Coronary artery (tissue), 2 donors: ENCODE measurements at regions not wholly inside any gene's neighbourhood (a gene's known extent, or its start where the extent isn't known, plus 50 kb on each side); places are given as distances from the start of the nearest gene placed in this dataset.

Source experiments
- DNase-seq: peaks from one replicate; pipeline ENCODE4 v3.0.0-alpha.2; 2017; ENCODE audit warnings: low spot score
- H3K27ac ChIP-seq, 2 donors: fragments of 200-600 bp; sonication (generic); one replicate each; pipeline ENCODE4 v1.5.1; 2016 to 2019
- H3K4me3 ChIP-seq: fragments of 200-600 bp; sonication (generic); 2 replicates; pipeline ENCODE4 v1.5.1; 2016; ENCODE audit warnings: mild to moderate bottlenecking, moderate library complexity
- TF ChIP-seq, protein P1 (sequence below): fragments of 200-600 bp; sonication (generic); IDR thresholded peaks from one replicate; pipeline ENCODE4 v1.5.1; 2019; ENCODE audit warnings: antibody characterized with exemption

DNA sequence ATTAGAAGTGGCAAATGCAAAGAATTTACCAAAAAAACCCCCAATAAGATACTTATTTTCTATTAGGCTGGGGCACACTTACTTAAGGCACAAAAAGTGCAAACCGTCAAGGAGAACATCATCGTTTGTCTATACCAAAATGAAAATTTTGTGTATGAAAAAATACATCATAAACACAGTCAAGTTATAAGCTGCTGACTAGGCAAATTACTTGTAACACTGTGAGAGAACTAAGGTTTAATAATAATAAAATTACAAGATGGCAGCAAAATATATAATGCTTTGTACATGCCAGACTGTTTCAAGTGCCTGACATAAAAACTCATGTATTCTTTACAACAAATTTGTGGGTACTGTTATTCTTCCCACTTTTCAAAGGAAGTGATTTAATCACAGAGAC, 297.2 kb upstream of the CRBN start:
- TF ChIP-seq, protein P1, sequence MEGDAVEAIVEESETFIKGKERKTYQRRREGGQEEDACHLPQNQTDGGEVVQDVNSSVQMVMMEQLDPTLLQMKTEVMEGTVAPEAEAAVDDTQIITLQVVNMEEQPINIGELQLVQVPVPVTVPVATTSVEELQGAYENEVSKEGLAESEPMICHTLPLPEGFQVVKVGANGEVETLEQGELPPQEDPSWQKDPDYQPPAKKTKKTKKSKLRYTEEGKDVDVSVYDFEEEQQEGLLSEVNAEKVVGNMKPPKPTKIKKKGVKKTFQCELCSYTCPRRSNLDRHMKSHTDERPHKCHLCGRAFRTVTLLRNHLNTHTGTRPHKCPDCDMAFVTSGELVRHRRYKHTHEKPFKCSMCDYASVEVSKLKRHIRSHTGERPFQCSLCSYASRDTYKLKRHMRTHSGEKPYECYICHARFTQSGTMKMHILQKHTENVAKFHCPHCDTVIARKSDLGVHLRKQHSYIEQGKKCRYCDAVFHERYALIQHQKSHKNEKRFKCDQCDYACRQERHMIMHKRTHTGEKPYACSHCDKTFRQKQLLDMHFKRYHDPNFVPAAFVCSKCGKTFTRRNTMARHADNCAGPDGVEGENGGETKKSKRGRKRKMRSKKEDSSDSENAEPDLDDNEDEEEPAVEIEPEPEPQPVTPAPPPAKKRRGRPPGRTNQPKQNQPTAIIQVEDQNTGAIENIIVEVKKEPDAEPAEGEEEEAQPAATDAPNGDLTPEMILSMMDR, result no peak
- H3K27ac ChIP-seq, result no peak overlapping the region
- no peak for DNase-seq
- no peak overlapping the region for H3K4me3 ChIP-seq

DNA sequence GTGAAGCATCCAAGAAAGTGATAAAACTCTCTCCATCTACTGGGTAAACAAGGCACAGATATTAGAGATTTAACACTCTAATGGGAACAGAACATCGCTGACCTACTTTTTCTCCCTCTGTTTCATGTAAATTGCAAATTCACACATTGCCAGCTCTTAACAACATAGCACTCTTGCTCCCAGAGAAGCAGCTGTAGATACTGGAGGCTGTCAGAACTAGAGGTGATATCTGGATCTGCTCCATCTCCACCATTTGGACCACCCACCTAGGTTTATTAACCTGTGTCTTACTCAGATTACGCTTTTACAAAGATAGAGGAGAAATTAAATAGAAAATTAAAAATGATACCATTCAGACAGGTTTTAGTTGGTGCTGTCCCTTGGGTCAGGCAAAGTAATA, 289.1 kb upstream of the CRBN start:
- Histone ChIP-seq H3K27ac (no peak overlapping the region), H3K4me3 (no peak overlapping the region)
- DNase-seq, result no peak
- TF ChIP-seq, protein P1, result no peak

DNA sequence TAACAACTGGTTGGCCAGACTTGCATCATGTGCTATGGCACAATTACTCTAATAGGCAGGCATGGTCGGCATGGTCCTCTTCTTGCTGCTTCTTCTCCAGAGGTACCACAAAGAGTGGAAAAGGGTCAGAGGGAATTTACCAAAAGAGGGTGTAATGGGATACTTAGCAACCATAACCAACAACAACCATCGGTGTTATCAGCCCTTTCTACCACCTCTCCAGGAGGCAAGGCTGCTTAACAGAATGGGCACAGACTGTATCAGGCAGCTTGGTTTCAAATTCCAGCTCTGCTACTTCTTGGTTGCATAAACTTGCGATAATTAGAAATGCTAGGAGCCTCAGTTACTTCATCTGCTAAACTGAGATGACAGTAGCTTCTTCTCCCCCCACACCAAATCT, 284.6 kb upstream of the CRBN start:
- DNase-seq, result no peak
- TF ChIP-seq, protein P1, result no peak
- Histone ChIP-seq H3K4me3 (no peak overlapping the region), H3K27ac (no peak overlapping the region)

DNA sequence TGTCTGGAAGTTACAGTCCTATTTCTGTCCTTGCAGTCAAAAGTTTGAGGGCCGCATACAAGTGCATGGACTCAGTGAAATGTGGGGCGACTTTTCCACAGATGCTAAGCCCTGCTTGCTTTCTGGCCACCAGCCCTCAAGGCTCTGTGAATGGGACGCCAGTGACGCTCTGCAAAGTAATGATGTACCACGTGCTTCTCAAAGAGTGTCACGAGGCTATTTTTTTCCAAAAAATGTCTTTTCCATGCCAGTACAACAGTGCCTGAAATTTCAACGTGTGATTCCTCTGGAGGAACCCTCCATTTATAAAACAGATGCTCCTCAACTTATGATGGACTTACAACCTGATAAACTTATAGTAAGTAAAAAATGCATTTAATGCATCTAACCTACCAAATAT, 281.8 kb upstream of the CRBN start:
- Histone ChIP-seq H3K4me3 (no peak overlapping the region), H3K27ac (no peak overlapping the region)
- TF ChIP-seq, protein P1, result no peak
- DNase-seq, result no peak

DNA sequence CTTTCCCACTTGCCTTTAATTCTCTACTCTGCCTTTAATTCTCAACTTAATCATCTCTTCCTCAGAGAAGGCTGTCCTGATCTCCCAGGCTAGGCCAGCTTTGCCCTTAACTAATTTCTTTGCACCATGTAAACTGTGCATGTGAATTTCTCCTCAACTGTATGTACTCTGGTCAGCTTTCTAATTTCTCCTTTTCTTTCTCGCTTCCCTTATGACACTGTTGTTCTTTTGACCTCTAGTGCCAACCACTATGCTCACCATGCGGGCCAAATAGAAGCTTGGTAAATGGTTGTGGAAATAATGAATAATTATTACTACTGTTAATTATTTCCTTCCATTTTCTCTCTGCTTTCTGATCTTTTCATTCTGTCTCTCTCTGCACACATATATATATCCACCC, 269.0 kb upstream of the CRBN start:
- Histone ChIP-seq H3K27ac (no peak overlapping the region), H3K4me3 (no peak overlapping the region)
- no peak for DNase-seq
- TF ChIP-seq, protein P1, result no peak

DNA sequence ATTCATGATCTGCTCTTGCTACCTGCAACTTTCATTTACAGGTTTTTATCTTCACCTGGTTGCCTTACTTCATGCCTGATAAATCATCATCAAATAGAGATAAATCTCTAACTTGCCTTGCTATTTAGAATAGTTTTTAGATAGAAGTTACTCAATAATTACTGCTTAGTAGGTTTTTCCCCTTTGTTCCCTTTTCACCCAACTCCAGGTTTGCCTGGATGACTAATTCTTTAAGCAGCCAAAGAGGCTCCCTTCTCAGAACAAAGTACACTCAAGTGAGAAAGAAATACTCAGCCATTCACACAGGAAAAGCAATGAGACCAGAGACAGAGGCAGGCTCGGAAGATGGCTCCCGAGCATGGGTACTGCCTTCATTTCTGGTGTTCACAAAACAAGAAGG, 268.1 kb upstream of the CRBN start:
- no peak for DNase-seq

DNA sequence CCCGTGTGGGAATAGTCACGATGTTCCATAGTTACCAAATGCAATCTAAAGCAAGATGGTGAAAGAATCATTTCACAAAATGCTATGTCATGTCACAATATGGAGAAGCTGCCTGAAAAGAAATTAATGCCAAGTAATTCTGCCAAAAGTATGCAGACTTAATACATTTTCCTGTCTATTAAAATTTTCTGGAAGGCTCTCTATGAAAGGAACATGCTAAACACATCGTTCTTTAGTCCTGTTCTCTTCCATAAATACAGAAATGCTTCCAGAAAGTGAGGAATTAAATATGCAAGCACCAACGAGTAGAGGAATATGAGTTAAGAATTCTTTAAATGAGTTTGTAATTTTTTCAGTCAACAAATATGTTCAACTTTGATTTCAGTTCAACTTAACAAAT, 266.8 kb upstream of the CRBN start:
- no peak for DNase-seq
- H3K4me3 ChIP-seq, result no peak overlapping the region
- TF ChIP-seq, protein P1, result no peak
- H3K27ac ChIP-seq, result no peak overlapping the region

More for the DNA sequence above, 268.1 kb upstream of the CRBN start:
- no peak overlapping the region for H3K4me3 ChIP-seq
- TF ChIP-seq, protein P1, result no peak
- H3K27ac ChIP-seq, result no peak overlapping the region
